ENCODE measurements at regions not wholly inside any gene's neighbourhood (a gene's known extent, or its start where the extent isn't known, plus 50 kb on each side); places are given as distances from the start of the nearest gene placed in this dataset.
A peak's percentile ranks its signal among the peaks of the same experiment; 100 is the strongest.

- DNase-seq (ENCODE audit: low read depth) = no peak
These were observed 96.3 kb upstream of the PDC start for GRCh38 chr1:186557147-186557777.

GRCh38 chr1:186550832-186551231 is 89.9 kb upstream of the PDC start:
- DNase-seq (ENCODE audit: low read depth) = no peak

GRCh38 chr1:186541003-186541402 is 80.1 kb upstream of the PDC start:
- no peak for DNase-seq (ENCODE audit: low read depth)

- DNase-seq (ENCODE audit: low read depth) = no peak
These were observed 79.6 kb upstream of the PDC start for GRCh38 chr1:186540521-186540920.

- DNase-seq (ENCODE audit: low read depth) = peak; percentile 49
These were observed 75.5 kb upstream of the PDC start for GRCh38 chr1:186536273-186536890.

- DNase-seq (ENCODE audit: low read depth) = peak; percentile 98
These were observed 74.6 kb upstream of the PDC start for GRCh38 chr1:186535388-186536133.

- no peak for DNase-seq (ENCODE audit: low read depth)
These were observed 73.5 kb upstream of the PDC start for GRCh38 chr1:186534401-186534800.

- no peak for DNase-seq (ENCODE audit: low read depth)
These were observed 71.6 kb upstream of the PDC start for GRCh38 chr1:186532466-186532865.

GRCh38 chr1:186531561-186532165 is 70.7 kb upstream of the PDC start:
- DNase-seq (ENCODE audit: low read depth) = peak; percentile 87

- peak; percentile 64 for DNase-seq (ENCODE audit: low read depth)
These were observed 69.2 kb upstream of the PDC start for GRCh38 chr1:186530109-186530508.

GRCh38 chr1:186519982-186520381 is 59.1 kb upstream of the PDC start:
- DNase-seq (ENCODE audit: low read depth) = peak; percentile 46

- no peak for DNase-seq (ENCODE audit: low read depth)
These were observed 58.0 kb upstream of the PDC start for GRCh38 chr1:186518822-186519381.

- no peak for DNase-seq (ENCODE audit: low read depth)
These were observed 57.5 kb upstream of the PDC start for GRCh38 chr1:186518395-186518794.

- DNase-seq (ENCODE audit: low read depth) = no peak
These were observed 53.5 kb upstream of the PDC start for GRCh38 chr1:186514367-186514766.

GRCh38 chr1:186513526-186513925 is 52.6 kb upstream of the PDC start:
- DNase-seq (ENCODE audit: low read depth) = no peak

- DNase-seq (ENCODE audit: low read depth) = no peak
These were observed 52.0 kb upstream of the PDC start for GRCh38 chr1:186512698-186513457.

GRCh38 chr1:186511761-186512637 is 51.1 kb upstream of the PDC start:
- DNase-seq (ENCODE audit: low read depth) = peak; percentile 75

All from M059J (cell line).